GM23248 (cell line): ENCODE measurements at regions not wholly inside any gene's neighbourhood (a gene's known extent, or its start where the extent isn't known, plus 50 kb on each side); places are given as distances from the start of the nearest gene placed in this dataset.
"Not testable (repeated sequence)": the region's sequence is repeated elsewhere in the genome, so short reads cannot be mapped to it uniquely, and the experiment has no call there.

Experiments used
- DNase-seq: peaks from one replicate; pipeline ENCODE4 v3.0.0-alpha.2; 2015
- H2AFZ ChIP-seq: fragments of 200-600 bp; sonication (generic); 2 replicates; pipeline ENCODE4 v1.6.1; 2016; ENCODE audit warnings: antibody characterized with exemption
- H3F3A ChIP-seq: fragments of 200-600 bp; sonication (generic); 2 replicates; pipeline ENCODE4 v1.6.1; 2016; ENCODE audit warnings: mild to moderate bottlenecking, antibody characterized with exemption, mixed run types; ENCODE audit not compliant: insufficient read depth
- H3K27ac ChIP-seq: fragments of 200-600 bp; sonication (generic); 2 replicates; pipeline ENCODE4 v1.5.1; 2016; ENCODE audit warnings: mild to moderate bottlenecking
- H3K27me3 ChIP-seq: fragments of 200-600 bp; sonication (generic); replicated peaks from 2 replicates; pipeline ENCODE4 v1.6.1; 2016; ENCODE audit warnings: mild to moderate bottlenecking; ENCODE audit not compliant: insufficient read depth
- H3K36me3 ChIP-seq: fragments of 200-600 bp; sonication (generic); 2 replicates; pipeline ENCODE4 v1.6.1; 2016; ENCODE audit warnings: low read depth, mild to moderate bottlenecking
- H3K4me1 ChIP-seq: fragments of 200-600 bp; sonication (generic); 2 replicates; pipeline ENCODE4 v1.6.1; 2016; ENCODE audit warnings: mild to moderate bottlenecking; ENCODE audit not compliant: insufficient read depth
- H3K4me2 ChIP-seq: fragments of 200-600 bp; sonication (generic); one replicate; pipeline ENCODE4 v1.6.1; 2016; ENCODE audit warnings: mild to moderate bottlenecking; ENCODE audit not compliant: unreplicated experiment
- H3K4me3 ChIP-seq: fragments of 200-600 bp; sonication (generic); 2 replicates; pipeline ENCODE4 v1.5.1; 2016; ENCODE audit warnings: mild to moderate bottlenecking
- H3K79me2 ChIP-seq: fragments of 200-600 bp; sonication (generic); 2 replicates; pipeline ENCODE4 v1.6.1; 2016; ENCODE audit warnings: mild to moderate bottlenecking; ENCODE audit not compliant: insufficient read depth
- H3K9ac ChIP-seq: fragments of 200-600 bp; sonication (generic); 2 replicates; pipeline ENCODE4 v1.6.1; 2016; ENCODE audit warnings: mild to moderate bottlenecking
- H3K9me2 ChIP-seq: fragments of 200-600 bp; sonication (generic); 2 replicates; pipeline ENCODE4 v1.6.1; 2016; ENCODE audit warnings: mixed run types, mild to moderate bottlenecking, moderate library complexity; ENCODE audit not compliant: insufficient read depth
- H3K9me3 ChIP-seq: fragments of 200-600 bp; sonication (generic); one replicate; pipeline ENCODE4 v1.6.1; 2017; ENCODE audit warnings: low read depth
- H4K20me1 ChIP-seq: fragments of 200-600 bp; sonication (generic); 2 replicates; pipeline ENCODE4 v1.6.0; 2016; ENCODE audit not compliant: insufficient read depth
- EZH2 ChIP-seq: fragments of 200-600 bp; sonication (generic); IDR thresholded peaks from 2 replicates; pipeline ENCODE4 v1.6.1; 2018; ENCODE audit warnings: antibody characterized with exemption, mild to moderate bottlenecking; ENCODE audit not compliant: insufficient read depth, poor library complexity, severe bottlenecking
- EZH2phosphoT487 ChIP-seq: fragments of 200-600 bp; sonication (generic); IDR thresholded peaks from 2 replicates; pipeline ENCODE4 v1.6.1; 2018; ENCODE audit warnings: antibody characterized with exemption, moderate library complexity, mild to moderate bottlenecking, low read depth; ENCODE audit not compliant: insufficient read depth
- WGBS, 2 experiments: methylation state at CpG; one replicate each; pipeline ENCODE4 v1.1.6; 2015 to 2017; ENCODE audit warnings: low lambda C conversion rate in 2 of 2, low coverage in 1 of 2; ENCODE audit errors: missing lambda C conversion rate in 2 of 2; 5-methylcytosine and 5-hydroxymethylcytosine counted together
- in situ Hi-C: fragments of 300-500 bp; cut with MboI; formaldehyde crosslinking; loops from 2 replicates; pipeline ENCODE4 v1.15.0; 2020

- Histone ChIP-seq H3K9me3 (no peaks in the 10 kb centered on the region), H3F3A (no peaks in the 10 kb centered on the region), H3K36me3 (no peaks in the 10 kb centered on the region), H4K20me1 (no peaks in the 10 kb centered on the region), H3K27ac (no peak overlapping the region), H3K79me2 (no peaks in the 10 kb centered on the region), H3K4me3 (no peak overlapping the region), H3K9me2 (no peaks in the 10 kb centered on the region), H3K27me3 (no peaks in the 10 kb centered on the region), H3K9ac (no peak overlapping the region), H3K4me2 (no peak overlapping the region), H3K4me1 (no peaks in the 10 kb centered on the region), H2AFZ (no peak overlapping the region)
- 2 to 3% methylated on average over 2 of the region's 2 CpGs for WGBS, 2 experiments
- in situ Hi-C loops = no loop called here
- no peak for DNase-seq
- TF ChIP-seq EZH2 = no peak
- no peak for TF ChIP-seq EZH2phosphoT487
Observed at GRCh38 chr2:77664491-77664890, 142.3 kb upstream of the LRRTM4 start.

GRCh38 chr2:77666251-77666980 is 144.2 kb upstream of the LRRTM4 start:
- no peak overlapping the region for H2AFZ ChIP-seq
- WGBS, 2 experiments = 13 to 18% methylated on average over 7 of the region's 7 CpGs
- in situ Hi-C loops = no loop called here

GRCh38 chr2:77684543-77685319 is 162.6 kb upstream of the LRRTM4 start:
- in situ Hi-C loops, H3K9ac ChIP-seq, H3K27ac ChIP-seq, H3K79me2 ChIP-seq, H3K9me3 ChIP-seq, H2AFZ ChIP-seq, H3K4me3 ChIP-seq, H4K20me1 ChIP-seq, DNase-seq, H3K36me3 ChIP-seq, H3K27me3 ChIP-seq, H3F3A ChIP-seq, H3K4me1 ChIP-seq, H3K9me2 ChIP-seq, H3K4me2 ChIP-seq: not testable (repeated sequence)
- 28 to 38% methylated on average over 5 to 6 of the region's 6 CpGs for WGBS, 2 experiments

More at GRCh38 chr2:77666251-77666980, 144.2 kb upstream of the LRRTM4 start:
- H3K27ac ChIP-seq = no peak overlapping the region
- no peaks in the 10 kb centered on the region for H4K20me1 ChIP-seq
- no peaks in the 10 kb centered on the region for H3F3A ChIP-seq
- TF ChIP-seq EZH2 = no peak
- TF ChIP-seq EZH2phosphoT487 = no peak
- H3K4me1 ChIP-seq = no peaks in the 10 kb centered on the region
- DNase-seq = no peak
- H3K9me2 ChIP-seq = no peaks in the 10 kb centered on the region
- H3K79me2 ChIP-seq = no peaks in the 10 kb centered on the region
- no peaks in the 10 kb centered on the region for H3K27me3 ChIP-seq
- no peak overlapping the region for H3K9ac ChIP-seq
- no peak overlapping the region for H3K4me2 ChIP-seq
- no peaks in the 10 kb centered on the region for H3K9me3 ChIP-seq
- no peaks in the 10 kb centered on the region for H3K36me3 ChIP-seq
- no peak overlapping the region for H3K4me3 ChIP-seq

GRCh38 chr2:77712601-77713000 is 190.4 kb upstream of the LRRTM4 start:
- no peaks in the 10 kb centered on the region for H4K20me1 ChIP-seq
- in situ Hi-C loops = no loop called here
- no peak overlapping the region for H3K4me2 ChIP-seq
- H2AFZ ChIP-seq = no peak overlapping the region
- DNase-seq = no peak
- H3K4me1 ChIP-seq = no peaks in the 10 kb centered on the region
- H3K9ac ChIP-seq = no peak overlapping the region
- H3K4me3 ChIP-seq = no peak overlapping the region
- no peaks in the 10 kb centered on the region for H3K9me2 ChIP-seq
- no peaks in the 10 kb centered on the region for H3K79me2 ChIP-seq
- no peak overlapping the region for H3K27ac ChIP-seq
- 8 to 11% methylated on average over 1 of the region's 1 CpG for WGBS, 2 experiments
- TF ChIP-seq EZH2 (no peak), EZH2phosphoT487 (no peak)
- no peaks in the 10 kb centered on the region for H3K36me3 ChIP-seq
- H3K27me3 ChIP-seq = no peaks in the 10 kb centered on the region
- no peaks in the 10 kb centered on the region for H3F3A ChIP-seq
- H3K9me3 ChIP-seq = no peaks in the 10 kb centered on the region
